ENCODE measurements at regions not wholly inside any gene's neighbourhood (a gene's known extent, or its start where the extent isn't known, plus 50 kb on each side); places are given as distances from the start of the nearest gene placed in this dataset.

DNA sequence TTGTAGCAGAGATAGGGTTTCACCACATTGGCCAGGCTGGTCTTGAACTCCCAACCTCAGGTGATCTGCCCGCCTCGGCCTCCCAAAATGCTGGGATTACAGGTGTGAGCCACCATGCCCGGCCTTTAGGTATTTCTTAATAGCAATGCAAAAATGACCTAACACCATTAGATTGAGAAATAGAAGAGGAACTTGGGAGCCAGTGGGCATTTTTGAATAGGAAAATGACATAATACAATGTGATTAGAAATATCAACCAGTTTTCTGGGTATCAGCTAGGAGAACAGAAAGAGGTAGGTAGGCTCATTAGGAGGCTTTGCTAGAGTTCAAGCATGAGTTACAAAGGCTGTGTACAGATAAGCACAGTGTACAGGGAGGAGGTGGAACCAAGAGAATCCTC is 101.8 kb upstream of the TBC1D5 start:
- TF ChIP-seq FOXM1 (IDR thresholded peaks at IDR 0.05; ENCODE audit: borderline replicate concordance) (no peak), FOXA1 (IDR thresholded peaks at IDR 0.05) (no peak)

All from HEK293T (cell line).